Keratinocyte (primary cell): ENCODE measurements at regions not wholly inside any gene's neighbourhood (a gene's known extent, or its start where the extent isn't known, plus 50 kb on each side); places are given as distances from the start of the nearest gene placed in this dataset.

Experiments used
- DNase-seq: peaks from one replicate; pipeline ENCODE4 v3.0.0-alpha.2; 2011; ENCODE audit warnings: low read depth, missing footprints, low spot score
- FAIRE-seq: peaks from 2 replicates; lab custom pipeline; 2011; peaks lifted over from hg19 to GRCh38; lab: Jason Lieb, UNC
- H2AFZ ChIP-seq: 2 replicates; pipeline ENCODE4 v1.6.0; 2012; ENCODE audit warnings: low read length, control low read depth, inconsistent platforms; ENCODE audit not compliant: control insufficient read depth
- H3K27ac ChIP-seq: 2 replicates; pipeline ENCODE4 v1.5.1; 2011; ENCODE audit warnings: low read length; ENCODE audit not compliant: control insufficient read depth, insufficient read depth
- H3K27me3 ChIP-seq: 3 replicates; pipeline ENCODE4 v1.6.0; 2011; ENCODE audit warnings: low read length; ENCODE audit not compliant: control insufficient read depth, insufficient read depth; ENCODE audit errors: extremely low read depth
- H3K36me3 ChIP-seq, 2 experiments: 2 replicates in 1 of 2; 3 replicates in 1 of 2; pipeline ENCODE4 v1.5.1; 2011; ENCODE audit warnings: low read length in 2 of 2, mild to moderate bottlenecking in 1 of 2; ENCODE audit not compliant: control insufficient read depth in 2 of 2, insufficient read depth in 2 of 2; ENCODE audit errors: extremely low read depth in 1 of 2
- H3K4me1 ChIP-seq: 3 replicates; pipeline ENCODE4 v1.5.1; 2011; ENCODE audit warnings: low read length; ENCODE audit not compliant: control insufficient read depth, insufficient read depth; ENCODE audit errors: extremely low read depth
- H3K4me2 ChIP-seq: 3 replicates; pipeline ENCODE4 v1.6.0; 2011; ENCODE audit warnings: low read depth, low read length; ENCODE audit not compliant: control insufficient read depth, insufficient read depth; ENCODE audit errors: extremely low read depth
- H3K4me3 ChIP-seq, 3 experiments: fragments of 200-600 bp in 1 of 3; sonication (generic) in 1 of 3; 2 replicates in 2 of 3; 3 replicates in 1 of 3; pipeline ENCODE4 v1.5.1; 2011 to 2016; ENCODE audit warnings: low read length in 3 of 3, mild to moderate bottlenecking in 3 of 3, control low read depth in 2 of 3, inconsistent platforms in 1 of 3, low read depth in 1 of 3, mixed read lengths in 1 of 3, mixed run types in 1 of 3, moderate library complexity in 1 of 3; ENCODE audit not compliant: control insufficient read depth in 2 of 3, insufficient read depth in 2 of 3; ENCODE audit errors: extremely low read depth in 1 of 3
- H3K79me2 ChIP-seq: 2 replicates; pipeline ENCODE4 v1.6.0; 2012; ENCODE audit warnings: low read length; ENCODE audit not compliant: control insufficient read depth, insufficient read depth
- H3K9ac ChIP-seq: 3 replicates; pipeline ENCODE4 v1.6.0; 2011; ENCODE audit warnings: low read length; ENCODE audit not compliant: control insufficient read depth, insufficient read depth; ENCODE audit errors: extremely low read depth
- H3K9me1 ChIP-seq: 3 replicates; pipeline ENCODE4 v1.6.0; 2011; ENCODE audit warnings: low read length; ENCODE audit not compliant: control insufficient read depth, insufficient read depth; ENCODE audit errors: extremely low read depth
- H3K9me3 ChIP-seq: 2 replicates; pipeline ENCODE4 v1.5.1; 2012; ENCODE audit warnings: low read depth, low read length; ENCODE audit not compliant: control insufficient read depth
- H4K20me1 ChIP-seq: 3 replicates; pipeline ENCODE4 v1.6.0; 2011; ENCODE audit warnings: low read length; ENCODE audit not compliant: control insufficient read depth, insufficient read depth; ENCODE audit errors: extremely low read depth
- EZH2 ChIP-seq: IDR thresholded peaks from one replicate; pipeline ENCODE4 v1.6.1; 2012; ENCODE audit warnings: inconsistent platforms, mild to moderate bottlenecking, low read length, moderate library complexity
- dilution Hi-C: fragments of 300-500 bp; cut with MboI; formaldehyde crosslinking; loops from one replicate; pipeline ENCODE4 v1.7.0; 2020; ENCODE audit warnings: low sequenced_read_pairs; ENCODE audit not compliant: extremely low pct_ligation_motif_present
- TF ChIP-seq, protein P1 (sequence below), 3 experiments: IDR thresholded peaks in 1 of 3; conservative IDR thresholded peaks in 1 of 3; optimal IDR thresholded peaks in 1 of 3; 2 replicates in 2 of 3; 3 replicates in 1 of 3; pipeline versions ENCODE3 to v1.5.1; 2011; ENCODE audit warnings: low read length in 3 of 3, mild to moderate bottlenecking in 3 of 3, moderate library complexity in 2 of 3, control low read depth in 1 of 3, inconsistent platforms in 1 of 3; ENCODE audit not compliant: insufficient read depth in 2 of 3; ENCODE audit errors: extremely low read depth in 1 of 3

DNA sequence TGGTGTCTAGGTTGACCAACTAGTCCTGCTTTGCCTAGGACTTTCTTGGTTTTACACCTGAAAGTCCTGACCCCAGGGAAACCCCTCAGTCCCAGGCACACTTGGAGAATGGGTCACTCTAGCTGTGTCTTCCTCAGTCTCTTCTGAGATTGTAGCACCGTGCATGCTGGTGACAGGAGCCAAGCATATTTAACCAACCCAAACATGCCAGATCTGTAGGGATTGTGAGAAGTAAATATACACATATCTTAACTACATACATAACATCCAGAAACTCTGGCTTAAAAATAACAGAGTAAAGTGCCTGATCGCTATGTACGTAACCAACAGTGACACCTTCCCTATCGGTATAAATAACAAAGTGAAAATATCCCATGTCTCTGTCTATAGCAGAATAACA, 158.1 kb downstream of the HAPSTR1 start:
- Histone ChIP-seq H3K27me3 (no peaks in the 10 kb centered on the region), H3K4me3 (no peak overlapping the region)
- dilution Hi-C loops, result no loop called here

GRCh38 chr16:9251026-9251425, 159.6 kb downstream of the HAPSTR1 start:
- H3K9me3 ChIP-seq, result peaks cover 1% of the 10 kb centered on the region
- no peak overlapping the region for H3K27ac ChIP-seq
- no peaks in the 10 kb centered on the region for H4K20me1 ChIP-seq
- no peak for TF ChIP-seq EZH2
- no peak for FAIRE-seq
- H3K4me1 ChIP-seq, result no peaks in the 10 kb centered on the region
- no peak for DNase-seq
- H3K79me2 ChIP-seq, result no peaks in the 10 kb centered on the region
- H3K9me1 ChIP-seq, result no peaks in the 10 kb centered on the region
- no peak overlapping the region for H3K4me3 ChIP-seq
- no peak overlapping the region for H2AFZ ChIP-seq
- no peaks in the 10 kb centered on the region for H3K36me3 ChIP-seq
- H3K27me3 ChIP-seq, result no peaks in the 10 kb centered on the region
- dilution Hi-C loops, result no loop called here
- no peak overlapping the region for H3K4me2 ChIP-seq
- no peak overlapping the region for H3K9ac ChIP-seq

More for the DNA sequence above, 158.1 kb downstream of the HAPSTR1 start:
- no peak for FAIRE-seq
- Histone ChIP-seq H2AFZ (no peak overlapping the region), H3K27ac (no peak overlapping the region), H3K9me1 (no peaks in the 10 kb centered on the region), H4K20me1 (no peaks in the 10 kb centered on the region), H3K36me3 (no peaks in the 10 kb centered on the region), H3K9me3 (peaks cover 1% of the 10 kb centered on the region), H3K9ac (no peak overlapping the region), H3K79me2 (no peaks in the 10 kb centered on the region), H3K4me2 (no peak overlapping the region), H3K4me1 (no peaks in the 10 kb centered on the region)
- no peak for DNase-seq
- TF ChIP-seq, protein P1, sequence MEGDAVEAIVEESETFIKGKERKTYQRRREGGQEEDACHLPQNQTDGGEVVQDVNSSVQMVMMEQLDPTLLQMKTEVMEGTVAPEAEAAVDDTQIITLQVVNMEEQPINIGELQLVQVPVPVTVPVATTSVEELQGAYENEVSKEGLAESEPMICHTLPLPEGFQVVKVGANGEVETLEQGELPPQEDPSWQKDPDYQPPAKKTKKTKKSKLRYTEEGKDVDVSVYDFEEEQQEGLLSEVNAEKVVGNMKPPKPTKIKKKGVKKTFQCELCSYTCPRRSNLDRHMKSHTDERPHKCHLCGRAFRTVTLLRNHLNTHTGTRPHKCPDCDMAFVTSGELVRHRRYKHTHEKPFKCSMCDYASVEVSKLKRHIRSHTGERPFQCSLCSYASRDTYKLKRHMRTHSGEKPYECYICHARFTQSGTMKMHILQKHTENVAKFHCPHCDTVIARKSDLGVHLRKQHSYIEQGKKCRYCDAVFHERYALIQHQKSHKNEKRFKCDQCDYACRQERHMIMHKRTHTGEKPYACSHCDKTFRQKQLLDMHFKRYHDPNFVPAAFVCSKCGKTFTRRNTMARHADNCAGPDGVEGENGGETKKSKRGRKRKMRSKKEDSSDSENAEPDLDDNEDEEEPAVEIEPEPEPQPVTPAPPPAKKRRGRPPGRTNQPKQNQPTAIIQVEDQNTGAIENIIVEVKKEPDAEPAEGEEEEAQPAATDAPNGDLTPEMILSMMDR (optimal IDR thresholded peaks at IDR 0.05 in 1 of 3, IDR thresholded peaks at IDR 0.05 in 1 of 3, conservative IDR thresholded peaks at IDR 0.05 in 1 of 3; ENCODE audit: extremely low read depth in 1 of 3, insufficient read depth in 2 of 3, low read length in 3 of 3), result no peak
- no peak for TF ChIP-seq EZH2

- H3K4me2 ChIP-seq, result no peak overlapping the region
- no peak overlapping the region for H3K9ac ChIP-seq
- no peaks in the 10 kb centered on the region for H3K4me1 ChIP-seq
- dilution Hi-C loops, result no loop called here
- H3K27ac ChIP-seq, result no peak overlapping the region
- H3K9me3 ChIP-seq, result peaks cover 1% of the 10 kb centered on the region
- H4K20me1 ChIP-seq, result no peaks in the 10 kb centered on the region
- no peaks in the 10 kb centered on the region for H3K36me3 ChIP-seq
- TF ChIP-seq, protein P1 (optimal IDR thresholded peaks at IDR 0.05 in 1 of 3, IDR thresholded peaks at IDR 0.05 in 1 of 3, conservative IDR thresholded peaks at IDR 0.05 in 1 of 3; ENCODE audit: extremely low read depth in 1 of 3, insufficient read depth in 2 of 3, low read length in 3 of 3), result no peak
- TF ChIP-seq EZH2, result no peak
- no peak for DNase-seq
- no peaks in the 10 kb centered on the region for H3K79me2 ChIP-seq
- FAIRE-seq, result no peak
- no peak overlapping the region for H2AFZ ChIP-seq
- H3K9me1 ChIP-seq, result no peaks in the 10 kb centered on the region
- H3K27me3 ChIP-seq, result no peaks in the 10 kb centered on the region
- H3K4me3 ChIP-seq, result no peak overlapping the region
Observed at GRCh38 chr16:9254863-9255262, 163.4 kb downstream of the HAPSTR1 start.
